ENCODE measurements at regions not wholly inside any gene's neighbourhood (a gene's known extent, or its start where the extent isn't known, plus 50 kb on each side); places are given as distances from the start of the nearest gene placed in this dataset.

DNA sequence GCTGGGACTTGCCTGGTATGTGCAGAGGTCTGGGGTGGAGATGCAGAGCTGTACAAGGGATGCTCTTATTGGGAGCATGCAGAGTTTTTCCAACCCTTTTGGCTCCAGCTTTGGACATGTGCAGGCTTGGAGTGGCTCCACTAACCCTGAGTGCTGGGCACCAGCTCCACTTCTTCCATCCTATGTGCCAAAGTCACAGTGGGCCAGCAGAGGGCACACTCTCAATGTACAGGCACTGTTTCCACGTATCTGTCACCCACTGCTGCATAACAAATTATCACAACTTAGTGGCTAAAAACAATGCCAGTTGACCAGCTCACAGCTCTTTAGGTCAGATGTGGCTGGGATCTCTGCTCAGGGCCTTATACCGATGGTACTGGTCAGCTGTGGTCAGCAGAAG is 631.8 kb downstream of the AJAP1 start:
- no peak overlapping the region for H3K4me2 ChIP-seq (ENCODE audit: insufficient read depth, low read length)
- TF ChIP-seq, protein P1, sequence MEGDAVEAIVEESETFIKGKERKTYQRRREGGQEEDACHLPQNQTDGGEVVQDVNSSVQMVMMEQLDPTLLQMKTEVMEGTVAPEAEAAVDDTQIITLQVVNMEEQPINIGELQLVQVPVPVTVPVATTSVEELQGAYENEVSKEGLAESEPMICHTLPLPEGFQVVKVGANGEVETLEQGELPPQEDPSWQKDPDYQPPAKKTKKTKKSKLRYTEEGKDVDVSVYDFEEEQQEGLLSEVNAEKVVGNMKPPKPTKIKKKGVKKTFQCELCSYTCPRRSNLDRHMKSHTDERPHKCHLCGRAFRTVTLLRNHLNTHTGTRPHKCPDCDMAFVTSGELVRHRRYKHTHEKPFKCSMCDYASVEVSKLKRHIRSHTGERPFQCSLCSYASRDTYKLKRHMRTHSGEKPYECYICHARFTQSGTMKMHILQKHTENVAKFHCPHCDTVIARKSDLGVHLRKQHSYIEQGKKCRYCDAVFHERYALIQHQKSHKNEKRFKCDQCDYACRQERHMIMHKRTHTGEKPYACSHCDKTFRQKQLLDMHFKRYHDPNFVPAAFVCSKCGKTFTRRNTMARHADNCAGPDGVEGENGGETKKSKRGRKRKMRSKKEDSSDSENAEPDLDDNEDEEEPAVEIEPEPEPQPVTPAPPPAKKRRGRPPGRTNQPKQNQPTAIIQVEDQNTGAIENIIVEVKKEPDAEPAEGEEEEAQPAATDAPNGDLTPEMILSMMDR (IDR thresholded peaks at IDR 0.05; ENCODE audit: extremely low read depth, low read depth, low read length) = no peak

DNA sequence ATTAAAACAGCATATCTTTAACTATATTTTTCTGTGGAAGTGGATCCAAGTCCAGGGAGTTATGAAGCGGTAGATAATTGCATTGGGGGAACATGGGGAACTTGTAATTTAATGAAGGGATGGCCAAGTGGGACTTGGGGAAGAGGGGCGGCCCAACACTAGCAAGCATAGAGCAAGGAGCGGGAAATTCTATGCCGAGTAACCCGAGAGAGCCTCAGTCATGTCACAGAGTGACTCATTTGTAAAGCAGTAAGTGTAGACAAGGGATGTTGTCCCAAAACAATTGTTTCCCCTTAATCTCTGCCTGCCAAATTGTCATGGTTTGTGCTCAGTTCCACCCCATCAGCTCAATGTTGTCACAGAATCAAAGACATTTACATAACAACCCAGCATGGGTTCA is 620.1 kb downstream of the AJAP1 start:
- H3K4me1 ChIP-seq (ENCODE audit: insufficient read depth, low read length) = no peaks in the 10 kb centered on the region
- no peak overlapping the region for H3K27ac ChIP-seq (ENCODE audit: low read depth, low read length)
- H3K27me3 ChIP-seq (ENCODE audit: insufficient read depth, low read length) = no peaks in the 10 kb centered on the region
- no peaks in the 10 kb centered on the region for H3K79me2 ChIP-seq (ENCODE audit: insufficient read depth, low read length)
- no peaks in the 10 kb centered on the region for H3K9me3 ChIP-seq (ENCODE audit: low read depth, low read length)
- no peak overlapping the region for H3K4me3 ChIP-seq (ENCODE audit: insufficient read depth, low read length)
- no peak for DNase-seq (ENCODE audit: insufficient read length, low spot score, missing footprints)
- H3K36me3 ChIP-seq (ENCODE audit: insufficient read depth, low read length) = no peaks in the 10 kb centered on the region
- H3K4me2 ChIP-seq (ENCODE audit: insufficient read depth, low read length) = no peak overlapping the region
- TF ChIP-seq, protein P1 (IDR thresholded peaks at IDR 0.05; ENCODE audit: extremely low read depth, low read depth, low read length) = no peak
- H2AFZ ChIP-seq (ENCODE audit: low read length) = no peak overlapping the region
- no peaks in the 10 kb centered on the region for H4K20me1 ChIP-seq (ENCODE audit: insufficient read depth, low read length)

More for the DNA sequence above, 631.8 kb downstream of the AJAP1 start:
- H3K27me3 ChIP-seq (ENCODE audit: insufficient read depth, low read length) = no peaks in the 10 kb centered on the region
- H3K36me3 ChIP-seq (ENCODE audit: insufficient read depth, low read length) = no peaks in the 10 kb centered on the region
- no peaks in the 10 kb centered on the region for H3K4me1 ChIP-seq (ENCODE audit: insufficient read depth, low read length)
- no peak overlapping the region for H2AFZ ChIP-seq (ENCODE audit: low read length)
- no peak for DNase-seq (ENCODE audit: insufficient read length, low spot score, missing footprints)
- no peak overlapping the region for H3K4me3 ChIP-seq (ENCODE audit: insufficient read depth, low read length)
- no peaks in the 10 kb centered on the region for H4K20me1 ChIP-seq (ENCODE audit: insufficient read depth, low read length)
- H3K9me3 ChIP-seq (ENCODE audit: low read depth, low read length) = peaks cover 4% of the 10 kb centered on the region
- no peaks in the 10 kb centered on the region for H3K79me2 ChIP-seq (ENCODE audit: insufficient read depth, low read length)
- H3K27ac ChIP-seq (ENCODE audit: low read depth, low read length) = no peak overlapping the region

DNA sequence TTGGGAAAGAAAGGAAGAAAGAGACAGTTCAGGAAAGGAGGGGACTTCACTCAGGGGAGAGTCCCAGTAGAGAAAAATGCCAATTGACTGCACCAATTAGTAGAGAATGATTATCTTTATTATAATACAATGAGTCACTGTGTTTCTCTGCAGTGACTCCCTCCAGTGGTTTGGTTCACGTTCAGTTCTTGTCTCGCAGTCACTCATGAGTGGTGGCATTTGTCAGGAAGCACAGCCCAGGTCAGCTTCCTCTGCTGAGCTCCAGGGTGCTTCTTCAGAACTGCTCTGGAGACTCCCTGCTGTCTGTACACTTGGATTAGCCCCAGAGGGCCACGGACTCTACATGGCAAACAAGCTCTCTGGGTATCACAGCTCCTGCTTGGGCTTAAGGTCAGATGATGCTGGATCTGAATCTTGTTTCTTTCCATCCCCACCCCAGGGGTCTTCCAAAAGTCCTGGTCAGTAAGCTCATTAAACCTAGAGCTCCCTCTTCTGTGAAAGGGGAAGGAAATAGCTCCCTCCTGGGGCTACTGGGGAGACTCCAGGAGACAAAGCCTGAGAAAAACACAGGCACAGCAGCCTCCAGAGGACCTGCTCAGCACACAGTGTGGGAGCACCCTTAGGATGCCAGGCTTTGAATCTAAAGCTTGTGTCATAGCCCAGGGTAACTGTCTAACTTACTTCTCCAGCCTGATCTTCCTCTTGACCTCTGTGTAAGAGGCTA is 619.0 kb downstream of the AJAP1 start:
- Histone ChIP-seq H4K20me1 (ENCODE audit: insufficient read depth, low read length) (no peaks in the 10 kb centered on the region), H3K4me2 (ENCODE audit: insufficient read depth, low read length) (no peak overlapping the region), H3K27me3 (ENCODE audit: insufficient read depth, low read length) (no peaks in the 10 kb centered on the region), H3K79me2 (ENCODE audit: insufficient read depth, low read length) (no peaks in the 10 kb centered on the region), H3K4me3 (ENCODE audit: insufficient read depth, low read length) (no peak overlapping the region), H3K36me3 (ENCODE audit: insufficient read depth, low read length) (no peaks in the 10 kb centered on the region), H3K27ac (ENCODE audit: low read depth, low read length) (no peak overlapping the region), H3K9me3 (ENCODE audit: low read depth, low read length) (no peaks in the 10 kb centered on the region), H2AFZ (ENCODE audit: low read length) (no peak overlapping the region), H3K4me1 (ENCODE audit: insufficient read depth, low read length) (no peaks in the 10 kb centered on the region)
- DNase-seq (ENCODE audit: insufficient read length, low spot score, missing footprints) = no peak
- TF ChIP-seq, protein P1 (IDR thresholded peaks at IDR 0.05; ENCODE audit: extremely low read depth, low read depth, low read length) = no peak

DNA sequence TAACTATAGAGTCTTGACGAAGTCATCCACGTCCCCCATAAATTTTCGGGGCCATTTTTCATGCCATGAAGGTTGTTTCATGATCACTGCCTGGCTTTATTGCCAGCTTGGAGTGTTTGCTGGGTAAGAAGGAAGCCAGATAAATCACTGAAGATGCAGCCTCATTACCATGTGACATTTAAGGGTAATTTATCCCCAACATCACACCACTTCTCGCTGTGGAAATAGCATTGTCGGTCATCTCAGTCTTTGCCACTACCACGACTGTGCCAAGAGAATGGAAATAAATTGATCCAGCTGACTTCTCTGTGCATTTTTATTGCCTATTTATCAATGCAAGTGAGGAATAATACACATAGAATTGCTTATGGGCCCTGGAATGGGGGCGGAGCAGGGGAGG is 617.9 kb downstream of the AJAP1 start:
- H3K4me1 ChIP-seq (ENCODE audit: insufficient read depth, low read length) = no peaks in the 10 kb centered on the region
- H3K4me2 ChIP-seq (ENCODE audit: insufficient read depth, low read length) = no peak overlapping the region
- H2AFZ ChIP-seq (ENCODE audit: low read length) = no peak overlapping the region
- H3K9me3 ChIP-seq (ENCODE audit: low read depth, low read length) = no peaks in the 10 kb centered on the region
- no peak overlapping the region for H3K4me3 ChIP-seq (ENCODE audit: insufficient read depth, low read length)
- no peaks in the 10 kb centered on the region for H3K27me3 ChIP-seq (ENCODE audit: insufficient read depth, low read length)
- TF ChIP-seq, protein P1 (IDR thresholded peaks at IDR 0.05; ENCODE audit: extremely low read depth, low read depth, low read length) = no peak
- no peaks in the 10 kb centered on the region for H3K36me3 ChIP-seq (ENCODE audit: insufficient read depth, low read length)
- DNase-seq (ENCODE audit: insufficient read length, low spot score, missing footprints) = peak; percentile 63
- no peak overlapping the region for H3K27ac ChIP-seq (ENCODE audit: low read depth, low read length)
- H4K20me1 ChIP-seq (ENCODE audit: insufficient read depth, low read length) = no peaks in the 10 kb centered on the region
- no peaks in the 10 kb centered on the region for H3K79me2 ChIP-seq (ENCODE audit: insufficient read depth, low read length)
